ENCODE measurements at regions not wholly inside any gene's neighbourhood (a gene's known extent, or its start where the extent isn't known, plus 50 kb on each side); places are given as distances from the start of the nearest gene placed in this dataset.
"Not testable (repeated sequence)": the region's sequence is repeated elsewhere in the genome, so short reads cannot be mapped to it uniquely, and the experiment has no call there.

GRCh38 chr5:154614595-154614994 is 136.6 kb upstream of the HAND1 start:
- DNase-seq = no peak

DNA sequence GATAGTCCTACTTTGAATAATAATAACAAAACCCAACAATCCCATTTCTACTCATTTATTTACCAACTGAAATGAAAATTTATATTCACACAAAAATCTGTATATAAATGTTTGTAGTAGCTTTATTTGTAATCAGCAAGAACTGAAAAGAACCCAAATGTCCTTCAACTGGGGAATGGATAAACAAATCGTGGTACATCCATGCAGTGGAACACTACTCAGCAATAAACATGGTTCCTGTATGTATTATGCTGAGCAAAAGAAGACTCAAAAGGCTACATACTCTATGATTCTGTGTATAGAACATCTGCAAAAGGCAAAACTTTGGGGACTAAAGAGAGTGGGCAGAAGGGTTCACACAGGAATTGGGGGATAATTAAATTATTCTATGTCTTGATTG is 136.1 kb upstream of the HAND1 start:
- DNase-seq = no peak

- no peak for DNase-seq
Observed at GRCh38 chr5:154612666-154613065, 134.6 kb upstream of the HAND1 start.

GRCh38 chr5:154611341-154611767 is 133.3 kb upstream of the HAND1 start:
- no peak for DNase-seq

- peak; percentile 21 to 24 for DNase-seq
Observed at GRCh38 chr5:154610321-154611154, 132.5 kb upstream of the HAND1 start.

DNA sequence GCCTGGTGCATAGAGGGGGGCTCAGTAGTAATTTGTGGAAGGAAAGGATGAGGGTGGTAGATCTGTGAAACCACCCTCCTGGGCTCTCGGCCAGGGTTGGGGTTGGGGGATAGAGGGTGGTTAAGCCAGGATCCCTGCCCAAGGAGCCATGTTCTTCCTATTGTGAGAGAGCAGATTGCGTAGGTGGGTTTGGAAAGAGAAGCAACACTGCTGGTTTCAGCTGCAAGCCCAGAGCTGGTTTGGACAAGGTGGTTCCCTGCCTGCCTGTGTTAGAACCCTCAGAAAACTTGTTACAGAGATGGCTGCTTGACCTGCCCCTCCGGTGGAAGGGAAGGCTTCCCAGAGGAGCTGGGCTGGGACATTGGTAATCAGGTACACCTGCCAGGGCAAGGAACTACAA is 131.2 kb upstream of the HAND1 start:
- no peak for DNase-seq

DNA sequence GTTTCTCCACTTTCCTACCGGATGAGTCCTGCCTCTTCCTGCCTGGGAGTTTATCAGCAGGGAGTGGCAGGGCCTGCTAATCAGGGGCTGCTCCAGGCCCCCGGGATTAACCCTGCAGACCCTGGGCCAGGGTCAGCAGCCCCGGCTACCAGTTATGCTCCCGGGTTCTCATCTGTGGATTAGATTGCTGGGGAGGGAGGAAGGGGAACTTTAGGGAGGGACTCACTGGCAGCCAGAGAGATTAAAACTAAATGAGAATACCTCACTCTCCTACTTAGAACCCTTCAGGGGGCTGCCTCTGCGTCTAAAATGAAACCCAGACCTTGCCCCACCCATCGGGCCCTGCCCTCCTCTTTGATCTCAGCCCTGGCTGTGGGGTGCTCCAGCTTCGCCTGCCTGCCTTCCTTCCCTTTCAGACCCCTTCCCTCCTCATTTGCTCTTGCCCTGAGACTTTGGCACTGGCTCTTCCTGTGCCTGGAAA is 130.5 kb upstream of the HAND1 start:
- no peak for DNase-seq

- DNase-seq = no peak
Observed at GRCh38 chr5:154607746-154608145, 129.7 kb upstream of the HAND1 start.

DNA sequence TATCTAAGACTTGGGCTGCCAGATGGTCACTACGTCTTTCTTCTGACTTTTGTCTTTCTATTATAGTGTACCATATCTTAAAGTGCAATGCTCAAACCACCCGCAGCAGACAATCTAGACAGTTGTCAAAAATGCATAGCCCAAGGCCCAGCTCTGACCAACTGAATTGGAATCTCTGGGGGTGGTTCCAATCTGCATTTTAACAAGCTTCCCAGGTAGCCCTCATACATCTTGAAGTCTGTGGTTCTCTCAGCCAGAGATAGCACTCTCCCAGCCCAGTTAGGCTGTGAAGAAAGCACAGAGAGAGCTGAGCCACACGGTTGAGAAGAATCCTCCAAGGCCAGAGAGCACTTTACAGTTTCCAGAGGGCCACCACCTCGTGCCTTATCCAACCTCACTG is 128.2 kb upstream of the HAND1 start:
- DNase-seq = no peak

DNA sequence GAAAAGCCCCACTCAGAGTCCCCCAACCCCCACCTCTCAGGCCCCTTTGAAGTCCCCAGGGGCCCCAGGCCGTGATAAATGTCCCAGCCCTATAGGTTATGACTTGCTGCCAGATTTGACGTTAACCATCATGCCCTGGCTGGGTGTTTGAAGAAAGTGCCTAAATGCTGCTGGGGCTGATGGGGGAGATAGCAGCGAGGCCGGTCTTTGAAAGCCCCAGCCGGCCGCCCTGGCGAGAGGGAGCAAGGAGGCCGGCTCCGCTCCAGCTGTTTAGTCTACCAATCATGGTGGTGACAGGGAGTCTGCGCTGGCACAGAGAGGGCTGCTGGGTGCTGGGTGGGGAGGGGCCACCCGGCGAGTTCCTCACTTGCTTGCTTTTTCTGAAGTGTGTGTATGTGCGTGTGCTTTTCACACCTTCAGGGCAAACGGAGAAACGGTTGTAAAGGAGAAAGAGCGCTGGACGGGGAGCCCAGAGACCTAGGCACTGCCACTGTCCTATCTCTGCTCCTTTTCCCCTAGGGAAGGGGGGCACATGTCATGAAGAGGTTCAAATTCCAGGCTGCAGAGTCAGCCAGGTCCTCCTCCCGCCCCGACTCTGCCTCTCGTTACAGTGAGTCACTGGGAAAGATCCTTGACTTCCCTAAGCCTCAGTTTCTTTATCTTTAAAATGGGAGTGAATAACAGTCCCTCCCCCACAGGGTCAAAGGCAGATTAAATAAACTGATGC is 126.1 kb upstream of the HAND1 start:
- no peak for DNase-seq

- DNase-seq = no peak
Observed at GRCh38 chr5:154603485-154603884, 125.5 kb upstream of the HAND1 start.

DNA sequence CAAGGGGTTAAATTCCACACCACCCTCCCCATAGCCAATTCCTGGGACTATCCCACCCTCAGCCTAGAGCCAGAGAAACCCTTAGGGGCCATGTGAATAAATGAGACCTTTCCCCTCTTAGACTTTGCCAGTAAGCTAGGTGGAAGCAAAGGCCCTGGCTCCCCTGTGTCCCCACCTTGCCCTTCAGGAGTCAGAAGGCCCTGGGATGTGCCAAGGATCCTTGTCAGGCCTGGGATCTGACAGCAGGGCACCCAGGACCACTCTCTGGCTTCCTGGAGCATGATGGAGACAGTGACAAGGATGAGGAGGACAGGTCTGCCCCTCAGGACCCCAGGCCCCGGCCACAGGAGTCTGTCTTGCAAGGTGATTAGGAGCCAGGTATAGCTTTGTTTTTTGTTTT is 125.0 kb upstream of the HAND1 start:
- DNase-seq = no peak

DNA sequence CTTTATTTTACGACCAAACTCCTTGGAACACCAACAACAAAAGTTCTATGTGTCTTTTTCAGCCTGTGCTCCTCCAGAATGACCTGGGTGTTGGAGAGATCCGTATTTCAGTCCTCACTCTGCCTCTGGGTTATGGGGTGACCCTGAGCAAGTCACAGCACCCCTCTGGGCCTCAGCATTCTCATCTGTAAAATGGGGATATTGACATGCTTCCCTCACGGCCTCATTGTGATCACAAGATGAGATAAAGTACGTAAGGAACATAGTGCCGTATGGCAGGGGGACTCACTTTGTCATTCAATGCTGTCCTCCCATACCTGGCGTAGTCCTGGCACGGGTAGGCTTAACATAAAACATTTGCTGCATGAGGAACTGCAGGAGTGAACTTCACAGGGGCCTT is 123.0 kb upstream of the HAND1 start:
- no peak for DNase-seq

GRCh38 chr5:154598021-154598420 is 120.0 kb upstream of the HAND1 start:
- DNase-seq = no peak

DNA sequence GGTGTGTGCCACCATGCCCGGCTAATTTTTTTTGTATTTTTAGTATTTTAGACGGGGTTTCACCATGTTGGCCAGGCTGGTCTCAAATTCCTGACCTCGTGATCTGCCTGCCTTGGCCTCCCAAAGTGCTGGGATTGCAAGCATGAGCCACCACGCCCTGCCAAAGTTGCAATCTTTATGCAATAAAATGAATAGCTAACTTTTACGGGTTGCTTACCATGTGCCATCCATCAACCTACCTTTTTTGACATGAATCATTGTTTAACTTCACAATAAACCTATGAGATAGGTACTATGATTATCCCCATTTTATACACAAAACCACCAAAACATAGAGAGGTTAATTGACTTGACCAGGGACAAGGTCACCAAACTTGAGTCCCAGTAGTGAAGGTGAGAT is 118.8 kb upstream of the HAND1 start:
- not testable (repeated sequence) for DNase-seq

GRCh38 chr5:154595662-154596061 is 117.6 kb upstream of the HAND1 start:
- no peak for DNase-seq

DNA sequence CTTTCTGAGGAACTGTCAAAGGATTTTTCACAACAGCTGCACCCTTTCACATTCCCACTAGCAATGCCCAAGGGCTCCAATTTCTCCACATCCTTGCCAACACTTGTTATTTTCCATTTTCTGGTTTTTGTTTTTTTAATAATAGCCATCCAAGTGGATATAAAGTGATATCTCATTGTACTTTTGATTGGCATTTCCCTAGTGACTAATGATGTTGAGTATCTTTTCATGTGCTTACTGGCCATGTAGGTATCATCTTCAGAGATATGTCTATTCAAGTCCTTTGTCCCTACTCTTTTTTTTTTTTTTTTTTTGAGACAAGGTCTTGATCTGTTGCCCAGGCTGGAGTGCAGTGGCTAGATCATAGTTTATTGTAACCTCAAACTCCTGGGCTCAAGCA is 115.8 kb upstream of the HAND1 start:
- no peak for DNase-seq

- no peak for DNase-seq
Observed at GRCh38 chr5:154593071-154593470, 115.0 kb upstream of the HAND1 start.

DNA sequence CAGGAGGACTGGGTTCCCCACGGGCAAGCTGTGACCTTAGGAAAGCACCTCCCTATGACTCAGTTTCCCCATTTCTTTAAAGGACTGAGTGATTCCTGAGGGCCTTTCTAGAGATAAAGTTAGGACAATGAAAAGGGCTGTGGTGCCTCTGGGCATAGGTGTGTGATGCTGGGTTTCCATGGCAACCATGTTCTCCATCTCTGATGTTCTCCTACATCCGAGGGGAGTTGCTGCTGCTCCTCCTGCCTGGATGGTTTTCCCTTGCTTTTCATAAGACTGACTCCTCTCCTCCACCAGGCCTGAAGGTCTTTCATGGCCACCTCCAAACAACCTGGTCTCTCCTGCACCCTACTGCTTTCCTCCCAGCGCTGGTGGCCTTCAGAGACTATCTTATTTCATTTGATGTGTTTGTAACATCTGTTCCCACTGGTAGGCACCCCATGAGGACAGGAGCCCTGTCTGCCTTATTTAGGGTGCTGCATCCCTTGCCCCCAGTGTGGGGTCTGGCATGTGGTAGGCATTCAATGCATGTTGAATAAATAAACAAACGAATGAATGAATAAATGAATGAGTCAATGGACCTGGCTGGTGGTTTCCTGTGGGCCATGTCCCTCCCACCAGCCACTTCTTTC is 112.2 kb upstream of the HAND1 start:
- no peak for DNase-seq

GRCh38 chr5:154589511-154589910 is 111.5 kb upstream of the HAND1 start:
- no peak for DNase-seq

GRCh38 chr5:154588833-154589425 is 110.9 kb upstream of the HAND1 start:
- not testable (repeated sequence) for DNase-seq

DNA sequence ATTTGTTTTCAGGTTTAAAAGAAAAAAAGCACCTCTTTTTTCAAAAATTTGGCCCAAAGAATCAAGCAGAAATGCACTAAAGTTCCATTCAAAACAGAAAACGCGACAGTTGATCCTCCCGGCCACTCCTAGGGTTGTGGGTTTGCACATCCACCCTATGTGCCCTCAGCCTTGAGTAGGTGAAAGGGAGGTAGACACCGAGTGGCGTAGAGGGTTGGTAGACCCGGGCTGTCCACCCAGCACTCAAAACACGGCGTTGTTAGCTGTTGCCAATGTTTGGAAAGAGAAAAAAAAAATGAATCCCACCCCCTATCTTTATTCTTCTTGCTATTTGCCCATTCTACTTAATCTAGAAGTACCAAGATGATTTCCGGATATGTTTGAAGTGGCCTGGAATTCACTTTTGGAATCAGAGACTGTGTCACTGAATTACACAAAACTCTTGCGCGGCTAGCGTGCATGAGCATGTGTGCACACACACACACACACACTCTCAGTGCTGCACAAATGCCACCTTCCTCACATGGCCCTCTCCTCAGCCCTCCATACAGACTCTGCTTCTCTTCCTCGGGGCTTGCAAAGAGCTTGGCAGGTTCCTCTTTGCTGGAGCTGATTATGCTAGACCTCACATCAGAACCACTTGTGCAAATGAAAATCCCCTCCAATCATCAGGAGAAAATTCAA is 110.2 kb upstream of the HAND1 start:
- no peak for DNase-seq

Data from activated CD4-positive, alpha-beta T cell treated with anti-CD3 and anti-CD28 coated beads for 4 hours (primary cell).